ENCODE measurements at regions not wholly inside any gene's neighbourhood (a gene's known extent, or its start where the extent isn't known, plus 50 kb on each side); places are given as distances from the start of the nearest gene placed in this dataset.

DNA sequence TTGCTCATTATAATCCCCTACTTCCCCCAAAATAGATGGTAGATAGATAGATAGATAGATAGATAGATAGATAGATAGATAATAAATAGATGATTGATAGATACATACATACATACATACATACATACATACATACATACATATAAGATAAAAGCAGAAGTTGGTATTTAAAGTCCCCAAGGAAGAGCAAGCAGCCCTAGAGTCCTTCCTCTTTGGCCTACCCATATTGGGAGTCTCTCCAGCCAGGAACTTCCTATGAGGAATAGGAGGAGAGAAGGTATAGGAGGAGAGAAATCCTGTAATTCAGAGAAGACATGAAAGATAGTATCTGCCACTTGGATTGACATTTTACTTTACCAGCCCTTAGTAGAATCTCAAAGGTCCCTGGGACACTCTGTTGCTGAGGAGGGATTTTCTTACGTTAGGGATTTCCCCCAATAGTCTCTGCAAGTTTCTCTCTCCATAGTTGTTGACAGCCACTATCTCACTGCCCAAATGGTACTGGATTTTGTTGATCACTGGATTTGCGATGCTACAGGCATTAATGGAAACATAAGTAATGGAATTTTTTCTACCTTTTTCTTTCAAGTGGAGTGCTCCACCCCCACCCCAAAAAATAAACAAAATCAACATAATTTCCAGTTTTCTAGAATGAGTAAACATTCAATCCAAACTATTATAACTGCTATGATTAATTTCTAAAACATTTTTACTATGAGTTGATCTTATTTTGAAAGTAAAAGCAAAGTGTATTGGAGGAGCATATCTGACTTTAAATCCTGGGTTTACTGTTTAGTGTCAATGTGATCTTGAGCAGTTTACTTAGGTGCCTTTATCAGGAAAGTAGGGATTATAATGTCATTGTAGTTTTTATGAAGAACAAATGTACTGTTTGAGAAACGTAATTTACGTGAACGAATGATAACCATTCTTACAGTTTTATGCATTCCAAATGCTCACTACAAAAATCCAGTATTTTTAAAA, 93.2 kb upstream of the TNFSF4 start:
- TF ChIP-seq, protein P1, sequence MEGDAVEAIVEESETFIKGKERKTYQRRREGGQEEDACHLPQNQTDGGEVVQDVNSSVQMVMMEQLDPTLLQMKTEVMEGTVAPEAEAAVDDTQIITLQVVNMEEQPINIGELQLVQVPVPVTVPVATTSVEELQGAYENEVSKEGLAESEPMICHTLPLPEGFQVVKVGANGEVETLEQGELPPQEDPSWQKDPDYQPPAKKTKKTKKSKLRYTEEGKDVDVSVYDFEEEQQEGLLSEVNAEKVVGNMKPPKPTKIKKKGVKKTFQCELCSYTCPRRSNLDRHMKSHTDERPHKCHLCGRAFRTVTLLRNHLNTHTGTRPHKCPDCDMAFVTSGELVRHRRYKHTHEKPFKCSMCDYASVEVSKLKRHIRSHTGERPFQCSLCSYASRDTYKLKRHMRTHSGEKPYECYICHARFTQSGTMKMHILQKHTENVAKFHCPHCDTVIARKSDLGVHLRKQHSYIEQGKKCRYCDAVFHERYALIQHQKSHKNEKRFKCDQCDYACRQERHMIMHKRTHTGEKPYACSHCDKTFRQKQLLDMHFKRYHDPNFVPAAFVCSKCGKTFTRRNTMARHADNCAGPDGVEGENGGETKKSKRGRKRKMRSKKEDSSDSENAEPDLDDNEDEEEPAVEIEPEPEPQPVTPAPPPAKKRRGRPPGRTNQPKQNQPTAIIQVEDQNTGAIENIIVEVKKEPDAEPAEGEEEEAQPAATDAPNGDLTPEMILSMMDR (IDR thresholded peaks at IDR 0.05; ENCODE audit: insufficient read depth, low read length) = no peak
- TF ChIP-seq GABPA (IDR thresholded peaks at IDR 0.05; ENCODE audit: low read depth) (no peak), POLR2AphosphoS5 (IDR thresholded peaks at IDR 0.05; ENCODE audit: low read depth) (no peak), SPI1 (IDR thresholded peaks at IDR 0.05; ENCODE audit: borderline replicate concordance, low read depth) (peak; percentile 21; the same call in 1 of the 2 replicates)
- TF ChIP-seq, protein P2, sequence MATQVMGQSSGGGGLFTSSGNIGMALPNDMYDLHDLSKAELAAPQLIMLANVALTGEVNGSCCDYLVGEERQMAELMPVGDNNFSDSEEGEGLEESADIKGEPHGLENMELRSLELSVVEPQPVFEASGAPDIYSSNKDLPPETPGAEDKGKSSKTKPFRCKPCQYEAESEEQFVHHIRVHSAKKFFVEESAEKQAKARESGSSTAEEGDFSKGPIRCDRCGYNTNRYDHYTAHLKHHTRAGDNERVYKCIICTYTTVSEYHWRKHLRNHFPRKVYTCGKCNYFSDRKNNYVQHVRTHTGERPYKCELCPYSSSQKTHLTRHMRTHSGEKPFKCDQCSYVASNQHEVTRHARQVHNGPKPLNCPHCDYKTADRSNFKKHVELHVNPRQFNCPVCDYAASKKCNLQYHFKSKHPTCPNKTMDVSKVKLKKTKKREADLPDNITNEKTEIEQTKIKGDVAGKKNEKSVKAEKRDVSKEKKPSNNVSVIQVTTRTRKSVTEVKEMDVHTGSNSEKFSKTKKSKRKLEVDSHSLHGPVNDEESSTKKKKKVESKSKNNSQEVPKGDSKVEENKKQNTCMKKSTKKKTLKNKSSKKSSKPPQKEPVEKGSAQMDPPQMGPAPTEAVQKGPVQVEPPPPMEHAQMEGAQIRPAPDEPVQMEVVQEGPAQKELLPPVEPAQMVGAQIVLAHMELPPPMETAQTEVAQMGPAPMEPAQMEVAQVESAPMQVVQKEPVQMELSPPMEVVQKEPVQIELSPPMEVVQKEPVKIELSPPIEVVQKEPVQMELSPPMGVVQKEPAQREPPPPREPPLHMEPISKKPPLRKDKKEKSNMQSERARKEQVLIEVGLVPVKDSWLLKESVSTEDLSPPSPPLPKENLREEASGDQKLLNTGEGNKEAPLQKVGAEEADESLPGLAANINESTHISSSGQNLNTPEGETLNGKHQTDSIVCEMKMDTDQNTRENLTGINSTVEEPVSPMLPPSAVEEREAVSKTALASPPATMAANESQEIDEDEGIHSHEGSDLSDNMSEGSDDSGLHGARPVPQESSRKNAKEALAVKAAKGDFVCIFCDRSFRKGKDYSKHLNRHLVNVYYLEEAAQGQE (IDR thresholded peaks at IDR 0.05; ENCODE audit: insufficient replicate concordance, low read depth) = no peak
